Small intestine (tissue), 7 donors: ENCODE measurements at regions not wholly inside any gene's neighbourhood (a gene's known extent, or its start where the extent isn't known, plus 50 kb on each side); places are given as distances from the start of the nearest gene placed in this dataset.
"Not testable (repeated sequence)": the region's sequence is repeated elsewhere in the genome, so short reads cannot be mapped to it uniquely, and the experiment has no call there.

Experiments used
- DNase-seq, 2 donors: peaks; one replicate each; pipeline versions ENCODE4 v3.0.0 to v3.0.0-alpha.2; 2013
- FAIRE-seq: peaks from 2 replicates; lab custom pipeline; 2012; peaks lifted over from hg19 to GRCh38; lab: Jason Lieb, UNC
- H3K27ac ChIP-seq, 3 donors: one replicate each; pipeline ENCODE4 v1.5.1; 2013; ENCODE audit warnings: low read length in 2 of 3, mild to moderate bottlenecking in 2 of 3, control low read depth in 1 of 3, inconsistent platforms in 1 of 3, low read depth in 1 of 3, moderate library complexity in 1 of 3
- H3K27me3 ChIP-seq, 3 donors: one replicate each; pipeline ENCODE4 v1.6.1; 2013; ENCODE audit warnings: low read length in 3 of 3, inconsistent platforms in 1 of 3; ENCODE audit not compliant: control insufficient read depth in 3 of 3, insufficient read depth in 3 of 3
- H3K36me3 ChIP-seq, 3 donors: one replicate each; pipeline ENCODE4 v1.6.1; 2013; ENCODE audit warnings: low read length in 3 of 3, inconsistent platforms in 1 of 3, low read depth in 1 of 3, mild to moderate bottlenecking in 1 of 3, moderate library complexity in 1 of 3; ENCODE audit not compliant: control insufficient read depth in 3 of 3, insufficient read depth in 2 of 3
- H3K4me1 ChIP-seq, 3 donors: one replicate each; pipeline ENCODE4 v1.6.1; 2013; ENCODE audit warnings: low read length in 2 of 3, inconsistent platforms in 1 of 3, low read depth in 1 of 3, mild to moderate bottlenecking in 1 of 3, moderate library complexity in 1 of 3; ENCODE audit not compliant: control insufficient read depth in 3 of 3, insufficient read depth in 2 of 3
- H3K4me3 ChIP-seq, 3 donors: one replicate each; pipeline ENCODE4 v1.5.1; 2013; ENCODE audit warnings: low read length in 3 of 3, control low read depth in 1 of 3, inconsistent platforms in 1 of 3, low read depth in 1 of 3, mild to moderate bottlenecking in 1 of 3, moderate library complexity in 1 of 3
- H3K9me3 ChIP-seq, 2 donors: one replicate each; pipeline ENCODE4 v1.6.1; 2013; ENCODE audit warnings: low read depth in 1 of 2, low read length in 1 of 2; ENCODE audit not compliant: control insufficient read depth in 2 of 2, insufficient read depth in 1 of 2
- WGBS, 3 donors: extraction: QIAGEN DNeasy Blood & Tissue Kit; methylation state at CpG; one replicate each; pipeline ENCODE4 v1.1.7; 2013; 5-methylcytosine and 5-hydroxymethylcytosine counted together
- donor health status: healthy with polysubstance abuse.
- donor health status: control.
- donor health status: control.
- donor health status: Bipolar disorder and iron deficiency.
- donor health status: healthy.

DNA sequence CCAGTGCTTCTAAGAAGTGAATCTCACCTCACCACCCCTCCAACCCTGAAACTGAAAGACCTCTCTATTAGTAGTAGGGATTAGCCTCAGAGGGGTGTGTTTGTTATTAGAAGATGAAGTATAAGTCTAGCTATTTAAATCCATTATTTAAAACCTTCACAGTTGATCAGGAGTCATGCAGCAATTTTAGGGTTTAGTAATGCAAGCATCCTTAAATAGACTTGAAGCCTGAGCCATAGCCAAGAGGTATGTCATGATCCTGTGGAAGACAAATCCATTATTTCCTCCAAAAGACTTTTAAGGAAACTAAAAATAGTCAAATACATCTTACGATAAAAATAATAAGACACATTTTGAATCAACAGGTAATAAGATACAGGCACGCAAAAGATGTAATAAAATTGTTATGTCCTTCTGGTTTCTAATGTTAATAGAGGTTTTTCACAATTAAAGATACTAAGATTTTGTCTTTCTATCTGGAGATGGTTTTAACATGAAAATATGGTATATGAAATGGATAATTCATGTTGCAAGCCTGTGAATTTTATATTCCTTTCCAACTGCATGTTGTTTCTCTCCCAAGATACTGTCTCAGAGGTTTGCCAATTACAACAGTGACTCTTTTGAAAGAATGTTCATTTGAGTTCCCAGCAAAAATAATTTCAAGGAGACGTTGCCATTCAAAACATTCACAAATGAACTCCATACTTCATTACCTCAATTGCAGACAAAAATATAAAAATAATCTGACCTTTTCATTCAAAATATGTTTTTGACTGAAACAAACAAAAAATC, 68.0 kb downstream of the LUZP4 start:
- no peak for DNase-seq
- 78 to 86% (median 82%) methylated on average over 3 of the region's 3 CpGs for WGBS, 3 donors
- Histone ChIP-seq H3K9me3 (no peaks in the 10 kb centered on the region), H3K36me3 (no peaks in the 10 kb centered on the region), H3K4me3 (no peak overlapping the region), H3K27ac (no peak overlapping the region), H3K27me3 (no peaks in the 10 kb centered on the region), H3K4me1 (no peaks in the 10 kb centered on the region)
- no peak for FAIRE-seq

DNA sequence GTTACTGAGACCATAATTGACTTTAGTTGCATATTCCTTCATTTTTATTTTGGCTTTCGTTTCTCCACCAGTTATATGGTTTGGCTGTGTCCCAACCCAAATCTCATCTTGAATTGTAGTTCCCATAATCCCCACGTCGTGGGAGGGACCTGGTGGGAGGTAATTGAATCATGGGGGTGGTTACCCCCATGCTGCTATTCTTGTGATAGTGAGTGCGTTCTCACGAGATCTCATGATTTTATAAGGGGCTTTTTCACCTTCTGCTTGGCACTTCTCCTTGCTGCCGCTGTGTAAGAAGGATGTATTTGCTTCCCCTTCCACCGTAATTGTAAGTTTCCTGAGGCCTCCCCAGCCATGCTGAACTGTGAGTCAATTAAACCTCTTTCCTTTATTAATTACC, 70.0 kb downstream of the LUZP4 start:
- not testable (repeated sequence) for H3K9me3 ChIP-seq, FAIRE-seq, H3K36me3 ChIP-seq, DNase-seq, H3K4me1 ChIP-seq, H3K4me3 ChIP-seq, H3K27ac ChIP-seq, H3K27me3 ChIP-seq
- 66 to 79% (median 72%) methylated on average over 7 of the region's 7 CpGs for WGBS, 3 donors

DNA sequence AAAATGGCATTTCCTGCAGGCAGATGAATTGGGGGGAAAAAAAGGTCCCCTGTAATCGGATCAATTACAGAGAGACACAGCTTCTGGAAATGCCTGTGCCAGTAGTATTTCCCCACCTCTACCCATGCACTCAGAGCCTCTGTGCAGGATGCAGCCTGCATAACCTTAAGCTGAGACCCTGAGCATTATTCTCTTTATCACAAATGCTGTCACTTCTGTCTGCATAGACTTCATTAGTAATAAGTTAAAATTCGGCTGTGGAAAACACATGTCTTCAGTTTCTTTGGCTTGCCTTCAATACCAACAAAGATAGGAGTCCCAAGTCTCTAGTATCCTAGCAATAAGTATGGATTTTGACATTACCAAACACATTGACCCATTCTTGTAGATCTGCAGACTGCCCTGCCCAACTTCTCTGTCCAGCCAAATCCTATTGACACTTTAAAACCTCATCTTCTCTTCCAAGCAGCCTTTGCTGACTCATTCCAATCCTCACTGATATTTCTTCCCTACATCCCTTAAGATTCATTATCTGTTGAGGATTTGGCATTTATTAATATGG, 70.8 kb downstream of the LUZP4 start:
- Histone ChIP-seq H3K4me1 (no peaks in the 10 kb centered on the region), H3K36me3 (no peaks in the 10 kb centered on the region), H3K4me3 (no peak overlapping the region), H3K27ac (no peak overlapping the region), H3K27me3 (no peaks in the 10 kb centered on the region), H3K9me3 (no peaks in the 10 kb centered on the region)
- DNase-seq: no peak
- no peak for FAIRE-seq
- 65 to 72% (median 66%) methylated on average over 2 of the region's 2 CpGs for WGBS, 3 donors

DNA sequence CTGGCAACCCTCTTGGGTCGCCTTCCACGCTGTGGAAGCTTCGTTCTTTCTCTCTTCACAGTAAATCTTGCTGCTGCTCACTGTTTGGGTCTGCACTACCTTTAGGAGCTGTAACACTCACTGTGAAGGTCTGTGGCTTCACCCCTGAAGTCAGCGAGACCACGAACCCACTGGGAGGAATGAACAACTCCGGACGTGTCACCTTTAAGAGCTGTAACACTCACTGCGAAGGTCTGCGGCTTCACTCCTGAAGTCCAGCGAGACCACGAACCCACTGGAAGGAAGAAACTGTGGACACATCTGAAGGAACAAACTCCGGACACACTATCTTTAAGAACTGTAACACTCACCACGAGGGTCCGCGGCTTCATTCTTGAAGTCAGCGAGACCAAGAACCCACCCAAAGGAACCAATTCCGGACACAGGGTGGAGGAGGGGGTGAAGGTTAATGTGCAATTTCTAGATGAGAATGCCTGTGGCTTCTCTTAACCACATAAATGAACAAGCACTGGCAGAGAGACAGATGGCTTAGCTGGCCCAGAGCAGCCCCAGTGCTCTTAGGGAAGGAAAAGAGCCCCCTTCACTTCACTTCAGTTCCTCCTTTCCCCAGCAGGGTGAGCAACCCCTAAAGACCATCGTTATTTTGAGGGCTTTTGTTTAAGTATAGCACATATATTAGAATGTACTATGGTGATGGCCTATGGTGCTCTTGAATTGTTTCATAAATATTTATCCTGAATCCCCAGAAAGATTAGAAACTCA, 73.0 kb downstream of the LUZP4 start:
- FAIRE-seq: no peak
- DNase-seq: no peak
- Histone ChIP-seq H3K4me3 (no peak overlapping the region), H3K27ac (no peak overlapping the region), H3K9me3 (no peaks in the 10 kb centered on the region), H3K4me1 (no peaks in the 10 kb centered on the region), H3K36me3 (no peaks in the 10 kb centered on the region), H3K27me3 (no peaks in the 10 kb centered on the region)
- 67 to 80% (median 77%) methylated on average over 16 to 18 of the region's 18 CpGs for WGBS, 3 donors

DNA sequence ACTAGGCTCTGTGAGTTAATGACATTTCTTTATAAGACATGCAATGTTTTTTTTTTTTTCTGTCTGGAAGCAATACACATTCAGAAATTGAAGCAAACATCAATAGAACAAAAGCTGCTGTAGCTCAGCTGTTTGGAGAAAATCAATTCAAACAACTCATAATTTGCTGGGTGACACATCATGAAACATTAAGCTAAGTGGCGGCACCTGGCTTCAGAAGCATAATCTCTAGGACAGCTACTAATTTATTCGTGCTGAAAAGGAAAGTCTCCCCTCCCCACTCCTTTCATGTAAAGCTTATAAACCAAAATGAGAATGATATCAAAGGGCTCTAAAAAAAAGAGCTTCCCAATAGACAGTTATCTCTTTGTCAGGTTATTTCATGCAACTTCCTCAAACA, 73.9 kb downstream of the LUZP4 start:
- Histone ChIP-seq H3K27ac (no peak overlapping the region), H3K36me3 (no peaks in the 10 kb centered on the region), H3K27me3 (no peaks in the 10 kb centered on the region), H3K9me3 (no peaks in the 10 kb centered on the region), H3K4me3 (no peak overlapping the region), H3K4me1 (no peaks in the 10 kb centered on the region)
- FAIRE-seq (no peak), DNase-seq (no peak)
- 63 to 66% (median 66%) methylated on average over 2 of the region's 2 CpGs for WGBS, 3 donors

DNA sequence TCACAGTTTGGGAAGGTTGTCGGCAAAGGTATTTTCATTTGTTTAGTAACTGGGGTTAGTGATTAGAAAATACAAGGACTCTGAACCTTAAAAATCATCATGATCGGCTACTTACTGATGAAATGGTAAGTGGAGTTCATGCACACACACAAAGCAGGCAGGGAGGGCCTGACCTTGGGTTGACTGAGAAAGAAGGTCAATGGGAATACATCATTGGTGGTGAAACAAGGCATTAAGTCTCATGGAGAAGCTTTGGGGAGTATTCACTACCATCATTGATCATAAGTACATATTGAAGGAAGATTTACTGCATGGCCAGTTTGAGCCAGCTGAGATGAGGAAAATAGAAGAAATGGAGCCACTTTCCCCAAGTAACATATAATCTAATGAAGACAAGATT, 74.4 kb downstream of the LUZP4 start:
- FAIRE-seq: no peak
- 76 to 92% (median 86%) methylated on average over 2 of the region's 2 CpGs for WGBS, 3 donors

DNA sequence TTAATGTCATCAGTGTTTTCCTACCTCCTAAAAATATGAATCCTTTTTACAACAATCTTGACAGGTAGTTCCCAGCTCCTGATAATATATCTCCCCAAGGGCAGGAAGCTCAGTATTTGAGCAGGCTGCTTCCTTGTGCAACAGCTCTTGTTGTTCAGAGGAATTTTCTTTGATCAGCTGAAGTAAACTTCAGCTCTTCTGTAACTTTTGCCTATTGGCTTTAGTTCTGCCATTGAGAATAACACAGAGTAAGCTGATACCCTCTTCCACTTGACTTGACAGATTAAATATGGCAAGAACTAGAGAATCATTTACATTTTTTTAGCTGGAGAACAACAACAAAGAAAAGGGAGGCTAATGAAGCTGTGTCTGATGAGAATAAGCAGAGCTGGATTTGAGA, 75.2 kb downstream of the LUZP4 start:
- H3K4me1 ChIP-seq: no peaks in the 10 kb centered on the region
- DNase-seq (no peak), FAIRE-seq (no peak)
- no peak overlapping the region for H3K27ac ChIP-seq
- H3K27me3 ChIP-seq: no peaks in the 10 kb centered on the region
- no peaks in the 10 kb centered on the region for H3K36me3 ChIP-seq
- H3K9me3 ChIP-seq: no peaks in the 10 kb centered on the region
- no peak overlapping the region for H3K4me3 ChIP-seq

More for the DNA sequence above, 74.4 kb downstream of the LUZP4 start:
- H3K4me3 ChIP-seq: no peak overlapping the region
- H3K27me3 ChIP-seq: no peaks in the 10 kb centered on the region
- no peak for DNase-seq
- H3K36me3 ChIP-seq: no peaks in the 10 kb centered on the region
- no peaks in the 10 kb centered on the region for H3K4me1 ChIP-seq
- no peaks in the 10 kb centered on the region for H3K9me3 ChIP-seq
- no peak overlapping the region for H3K27ac ChIP-seq

DNA sequence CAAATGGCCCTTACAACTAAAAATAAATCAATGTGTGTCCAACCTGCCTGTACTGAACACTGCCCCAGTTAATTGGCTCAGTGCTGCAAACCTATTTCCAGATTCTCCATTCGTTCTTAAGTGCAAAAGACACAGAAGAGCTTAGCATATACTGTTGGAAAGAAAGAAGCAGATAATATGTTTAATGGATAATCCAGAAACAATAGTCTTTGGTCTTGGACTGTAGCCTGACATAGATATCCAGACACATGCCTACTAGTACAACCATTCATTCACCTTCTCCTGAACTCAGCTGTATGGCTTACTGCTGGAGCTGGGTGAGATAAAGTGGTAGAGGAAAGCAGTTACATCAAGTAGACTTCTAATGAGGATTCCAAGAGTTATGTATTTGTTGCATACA, 77.0 kb downstream of the LUZP4 start:
- H3K9me3 ChIP-seq: no peaks in the 10 kb centered on the region
- H3K4me3 ChIP-seq: no peak overlapping the region
- no peaks in the 10 kb centered on the region for H3K36me3 ChIP-seq
- H3K4me1 ChIP-seq: no peaks in the 10 kb centered on the region
- 4 to 59% (median 8%) methylated on average over 1 of the region's 1 CpG for WGBS, 3 donors
- FAIRE-seq (no peak), DNase-seq (peak in 1 of 2 donors; percentile 21)
- no peak overlapping the region for H3K27ac ChIP-seq
- no peaks in the 10 kb centered on the region for H3K27me3 ChIP-seq
